A549 (cell line): ENCODE measurements at regions not wholly inside any gene's neighbourhood (a gene's known extent, or its start where the extent isn't known, plus 50 kb on each side); places are given as distances from the start of the nearest gene placed in this dataset.

Experiments used
- ATAC-seq, 2 experiments: fragments of 200-7000 bp in 1 of 2; fragments of >200 bp in 1 of 2; cut with Nextera tagmentation in 1 of 2; cut with Tn5 transposase in 1 of 2; 3 replicates each; pipeline versions ENCODE4 v1.8.0 to v1.9.1; 2018 to 2020; ENCODE audit warnings: mild to moderate bottlenecking in 1 of 2, moderate library complexity in 1 of 2
- CTCF ChIA-PET: fragments of 300-600 bp; sonication (Branson Sonifier 250); formaldehyde crosslinking; extraction: SDS; loops from one replicate; lab custom pipeline; 2021; ENCODE audit warnings: antibody characterized with exemption, inconsistent platforms; lab: Yijun Ruan, JAX
- POLR2A ChIA-PET: fragments of 350-600 bp; formaldehyde crosslinking; extraction: SDS; loops from one replicate; lab custom pipeline; 2021; ENCODE audit warnings: antibody characterized with exemption, inconsistent platforms; lab: Yijun Ruan, JAX
- DNase-seq, 2 experiments: peaks; one replicate each; pipeline versions ENCODE4 v3.0.0 to v3.0.0-alpha.2; 2011 to 2016; ENCODE audit warnings: low read depth in 1 of 2, low spot score in 1 of 2
- FAIRE-seq: peaks from 2 replicates; lab custom pipeline; 2011; peaks lifted over from hg19 to GRCh38; lab: Jason Lieb, UNC
- H3K27ac ChIP-seq, 2 experiments: fragments of >200 bp; sonication (Bioruptor Twin); formaldehyde crosslinking; 3 replicates each; pipeline ENCODE4 v1.5.1; 2016 to 2017
- H3K4me1 ChIP-seq: fragments of >200 bp; sonication (Bioruptor Twin); formaldehyde crosslinking; 3 replicates; pipeline ENCODE4 v1.6.1; 2016
- H3K4me2 ChIP-seq: fragments of >200 bp; sonication (Bioruptor Twin); formaldehyde crosslinking; 3 replicates; pipeline ENCODE4 v1.6.1; 2016
- H3K4me3 ChIP-seq: fragments of >200 bp; sonication (Bioruptor Twin); formaldehyde crosslinking; 3 replicates; pipeline ENCODE4 v1.5.1; 2016
- H3K9me3 ChIP-seq: fragments of >200 bp; sonication (Bioruptor Twin); formaldehyde crosslinking; 3 replicates; pipeline ENCODE4 v1.6.1; 2016
- CBX2 ChIP-seq: fragments of 200-600 bp; sonication (generic); IDR thresholded peaks from 2 replicates; pipeline ENCODE4 v1.6.1; 2016; ENCODE audit warnings: low read depth, mild to moderate bottlenecking, borderline replicate concordance
- CBX8 ChIP-seq: fragments of 200-600 bp; sonication (generic); IDR thresholded peaks from 2 replicates; pipeline ENCODE4 v1.6.1; 2016
- CTCF ChIP-seq: fragments of >200 bp; sonication (Bioruptor Twin); formaldehyde crosslinking; IDR thresholded peaks from 3 replicates; pipeline ENCODE4 v1.5.1; 2016
- EHMT2 ChIP-seq: fragments of 200-600 bp; sonication (generic); IDR thresholded peaks from 2 replicates; pipeline ENCODE4 v1.6.1; 2016; ENCODE audit warnings: antibody characterized with exemption, low read depth, mild to moderate bottlenecking, moderate library complexity
- EP300 ChIP-seq, 2 experiments: fragments of >200 bp; sonication (Bioruptor Twin); formaldehyde crosslinking; IDR thresholded peaks; 2 replicates in 1 of 2; 3 replicates in 1 of 2; pipeline ENCODE4 v1.6.1; 2016 to 2017
- FOSB ChIP-seq: fragments of 250-450 bp; sonication (Bioruptor Pico); IDR thresholded peaks from 2 replicates; pipeline ENCODE4 v1.5.0; 2020; ENCODE audit warnings: mild to moderate bottlenecking, moderate library complexity
- FOSL2 ChIP-seq, 2 experiments: fragments of 450-650 bp in 1 of 2; fragments of >200 bp in 1 of 2; sonication (Bioruptor Twin) in 1 of 2; formaldehyde crosslinking; IDR thresholded peaks; 2 replicates each; pipeline versions ENCODE4 v1.5.0 to v1.6.1; 2016 to 2020; ENCODE audit warnings: mild to moderate bottlenecking in 1 of 2, moderate library complexity in 1 of 2
- FOXS1 ChIP-seq: fragments of 250-450 bp; sonication (Bioruptor Pico); IDR thresholded peaks from 2 replicates; pipeline ENCODE4 v1.5.0; 2020; ENCODE audit warnings: mild to moderate bottlenecking, moderate library complexity
- GATA3 ChIP-seq: IDR thresholded peaks from 2 replicates; pipeline ENCODE4 v1.6.1; 2012; ENCODE audit warnings: borderline replicate concordance
- HDAC2 ChIP-seq: fragments of 200-600 bp; sonication (generic); IDR thresholded peaks from 2 replicates; pipeline ENCODE4 v1.6.1; 2016
- HMGXB4 ChIP-seq: fragments of 250-450 bp; sonication (Bioruptor Pico); IDR thresholded peaks from 2 replicates; pipeline ENCODE4 v1.5.0; 2021; ENCODE audit warnings: mild to moderate bottlenecking, moderate library complexity, borderline replicate concordance
- HOXA7 ChIP-seq: fragments of 250-450 bp; sonication (Bioruptor Pico); IDR thresholded peaks from 2 replicates; pipeline ENCODE4 v1.5.0; 2020; ENCODE audit warnings: mild to moderate bottlenecking, moderate library complexity
- JUN ChIP-seq, 2 experiments: fragments of >200 bp; sonication (Bioruptor Twin); formaldehyde crosslinking; IDR thresholded peaks; 2 replicates in 1 of 2; 3 replicates in 1 of 2; pipeline ENCODE4 v1.6.1; 2016 to 2017
- JUNB ChIP-seq: fragments of >200 bp; sonication (Bioruptor Twin); formaldehyde crosslinking; IDR thresholded peaks from 2 replicates; pipeline ENCODE4 v1.6.1; 2016
- KDM1A ChIP-seq: fragments of 200-600 bp; sonication (generic); IDR thresholded peaks from 2 replicates; pipeline ENCODE4 v1.6.1; 2016; ENCODE audit warnings: low read depth, mild to moderate bottlenecking
- MAFK ChIP-seq: fragments of 450-650 bp; IDR thresholded peaks from 2 replicates; pipeline ENCODE4 v1.6.1; 2014; ENCODE audit not compliant: partially characterized antibody
- MAZ ChIP-seq: fragments of 150-350 bp; IDR thresholded peaks from 2 replicates; pipeline ENCODE4 v1.6.1; 2014; ENCODE audit warnings: antibody characterized with exemption, low read depth, low read length, borderline replicate concordance
- MYC ChIP-seq: IDR thresholded peaks from 2 replicates; pipeline ENCODE4 v1.6.1; 2012; ENCODE audit warnings: mild to moderate bottlenecking, inconsistent platforms, low read length, improper control_type of control experiment, borderline replicate concordance
- POLR2AphosphoS2 ChIP-seq: conservative IDR thresholded peaks from 2 replicates; pipeline ENCODE4 v1.6.1; 2012; ENCODE audit warnings: low read length, improper control_type of control experiment, inconsistent platforms
- RARB ChIP-seq: fragments of 250-450 bp; sonication (Bioruptor Pico); IDR thresholded peaks from 2 replicates; pipeline ENCODE4 v1.8.0; 2021; ENCODE audit warnings: mild to moderate bottlenecking, moderate library complexity
- RFX5 ChIP-seq: fragments of 450-650 bp; IDR thresholded peaks from 2 replicates; pipeline ENCODE4 v1.7.1; 2014; ENCODE audit warnings: antibody characterized with exemption, mild to moderate bottlenecking, moderate library complexity
- TFCP2L1 ChIP-seq: fragments of 250-450 bp; sonication (Bioruptor Pico); IDR thresholded peaks from 2 replicates; pipeline ENCODE4 v1.5.0; 2021; ENCODE audit warnings: mild to moderate bottlenecking
- USF2 ChIP-seq: fragments of 450-650 bp; IDR thresholded peaks from 2 replicates; pipeline ENCODE4 v1.6.1; 2014; ENCODE audit warnings: antibody characterized with exemption
- ZC3H11A ChIP-seq: fragments of 450-650 bp; IDR thresholded peaks from 2 replicates; pipeline ENCODE4 v1.6.1; 2014; ENCODE audit warnings: antibody characterized with exemption, mild to moderate bottlenecking
- ZFP36 ChIP-seq: fragments of 450-650 bp; IDR thresholded peaks from 2 replicates; pipeline ENCODE4 v1.6.1; 2014; ENCODE audit warnings: borderline replicate concordance; ENCODE audit not compliant: partially characterized antibody
- ZNF302 ChIP-seq: fragments of 250-450 bp; sonication (Bioruptor Pico); IDR thresholded peaks from 2 replicates; pipeline ENCODE4 v1.9.0; 2021; ENCODE audit warnings: inconsistent platforms, mild to moderate bottlenecking, moderate library complexity
- ZSCAN20 ChIP-seq: fragments of 250-450 bp; sonication (Bioruptor Pico); IDR thresholded peaks from 2 replicates; pipeline ENCODE4 v1.8.0; 2022; ENCODE audit warnings: mild to moderate bottlenecking, moderate library complexity
- WGBS: methylation state at CpG from one replicate; pipeline ENCODE4 v1.1.6; 2017; ENCODE audit errors: missing lambda C conversion rate; 5-methylcytosine and 5-hydroxymethylcytosine counted together

GRCh38 chr13:111637365-111637764 lies 316.9 kb downstream of the TEX29 start:
- ATAC-seq (no peak), FAIRE-seq (no peak), DNase-seq (no peak)
- no peak overlapping the region for H3K4me2 ChIP-seq
- H3K4me1 ChIP-seq: no peaks in the 10 kb centered on the region
- no peak overlapping the region for H3K4me3 ChIP-seq
- no peaks in the 10 kb centered on the region for H3K9me3 ChIP-seq
- CTCF ChIA-PET: no interaction called here
- POLR2A ChIA-PET: no interaction called here
- WGBS: 47% methylated on average over 12 of the region's 12 CpGs
- H3K27ac ChIP-seq: no peak overlapping the region
- TF ChIP-seq EP300 (IDR thresholded peaks at IDR 0.05) (no peak), HDAC2 (no peak), ZSCAN20 (CRISPR knock-in tag) (no peak), CTCF (no peak), ZFP36 (no peak), CBX2 (no peak)

GRCh38 chr13:111638233-111638632 lies 317.8 kb downstream of the TEX29 start:
- POLR2A ChIA-PET: no interaction called here
- 0% methylated on average over 1 of the region's 1 CpG for WGBS
- Histone ChIP-seq H3K9me3 (no peaks in the 10 kb centered on the region), H3K27ac (no peak overlapping the region), H3K4me3 (no peak overlapping the region), H3K4me2 (no peak overlapping the region), H3K4me1 (no peaks in the 10 kb centered on the region)
- TF ChIP-seq USF2 (no peak), POLR2AphosphoS2 (no peak), JUNB (no peak), ZSCAN20 (CRISPR knock-in tag) (no peak), EHMT2 (no peak), GATA3 (no peak), MAFK (no peak)
- CTCF ChIA-PET: no interaction called here
- no peak for DNase-seq
- ATAC-seq: no peak
- FAIRE-seq: no peak

GRCh38 chr13:111639196-111639705 lies 318.8 kb downstream of the TEX29 start:
- ChIA-PET POLR2A (no interaction called here), CTCF (no interaction called here)
- DNase-seq (no peak), FAIRE-seq (no peak), ATAC-seq (no peak)
- Histone ChIP-seq H3K27ac (no peak overlapping the region), H3K4me3 (no peak overlapping the region), H3K4me2 (no peak overlapping the region), H3K9me3 (no peaks in the 10 kb centered on the region), H3K4me1 (no peaks in the 10 kb centered on the region)
- TF ChIP-seq FOSB (no peak), JUNB (no peak), JUN (IDR thresholded peaks at IDR 0.05) (no peak), CBX8 (no peak), FOSL2 (IDR thresholded peaks at IDR 0.05) (no peak), FOSL2 (CRISPR knock-in tag; IDR thresholded peaks at IDR 0.05) (no peak), MAFK (no peak), MAZ (no peak), FOXS1 (CRISPR knock-in tag) (no peak), MYC (no peak), HOXA7 (CRISPR knock-in tag) (no peak), RFX5 (no peak), KDM1A (no peak), ZC3H11A (no peak), HMGXB4 (CRISPR knock-in tag) (no peak), ZNF302 (CRISPR knock-in tag) (no peak), RARB (no peak), TFCP2L1 (CRISPR knock-in tag) (no peak)
- 8% methylated on average over 3 of the region's 10 CpGs for WGBS
